ENCODE measurements at regions not wholly inside any gene's neighbourhood (a gene's known extent, or its start where the extent isn't known, plus 50 kb on each side); places are given as distances from the start of the nearest gene placed in this dataset.

GRCh38 chrX:39759526-39760224 is 338.1 kb downstream of the BCOR start:
- Histone ChIP-seq H3K27me3 (ENCODE audit: low read depth) (no peaks in the 10 kb centered on the region), H3K27ac (peak overlapping the region; percentile 46), H3K4me3 (no peak overlapping the region), H3K9me3 (no peaks in the 10 kb centered on the region), H3K4me1 (peaks cover 5% of the 10 kb centered on the region), H3K36me3 (no peaks in the 10 kb centered on the region)
- DNase-seq = peak; percentile 52
- intact Hi-C loops (cut with DNase I) = no loop called here
- no peak for TF ChIP-seq CTCF (IDR thresholded peaks at IDR 0.05)
- peak; percentile 63 to 75 for ATAC-seq

DNA sequence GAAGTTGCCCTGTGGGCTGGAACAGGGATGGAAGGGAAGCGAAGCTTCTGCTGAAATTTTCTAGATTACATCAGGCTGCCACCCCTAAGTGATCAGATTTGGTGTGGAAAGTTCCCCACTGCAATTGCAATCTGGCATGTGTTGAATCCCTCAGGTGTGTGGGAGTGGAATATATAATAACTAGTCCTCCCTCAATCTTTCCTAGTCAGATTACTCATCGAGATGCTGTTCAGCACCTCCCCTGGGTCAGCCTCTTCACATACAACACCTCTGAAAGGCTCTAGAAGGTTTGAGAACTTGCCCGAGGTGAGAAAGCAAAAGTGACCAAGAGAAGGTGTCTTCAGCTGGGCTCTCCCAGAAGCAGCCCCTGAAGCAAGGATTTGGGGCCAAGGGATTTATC is 336.8 kb downstream of the BCOR start:
- Histone ChIP-seq H3K9me3 (no peaks in the 10 kb centered on the region), H3K4me3 (no peak overlapping the region), H3K4me1 (peaks cover 5% of the 10 kb centered on the region), H3K27me3 (ENCODE audit: low read depth) (no peaks in the 10 kb centered on the region), H3K27ac (no peak overlapping the region), H3K36me3 (no peaks in the 10 kb centered on the region)
- DNase-seq (no peak), ATAC-seq (no peak)
- intact Hi-C loops (cut with DNase I) = no loop called here
- TF ChIP-seq CTCF (IDR thresholded peaks at IDR 0.05) = no peak

- ATAC-seq = no peak
- no peak for TF ChIP-seq CTCF (IDR thresholded peaks at IDR 0.05)
Observed at GRCh38 chrX:39762266-39762841, 335.4 kb downstream of the BCOR start.

DNA sequence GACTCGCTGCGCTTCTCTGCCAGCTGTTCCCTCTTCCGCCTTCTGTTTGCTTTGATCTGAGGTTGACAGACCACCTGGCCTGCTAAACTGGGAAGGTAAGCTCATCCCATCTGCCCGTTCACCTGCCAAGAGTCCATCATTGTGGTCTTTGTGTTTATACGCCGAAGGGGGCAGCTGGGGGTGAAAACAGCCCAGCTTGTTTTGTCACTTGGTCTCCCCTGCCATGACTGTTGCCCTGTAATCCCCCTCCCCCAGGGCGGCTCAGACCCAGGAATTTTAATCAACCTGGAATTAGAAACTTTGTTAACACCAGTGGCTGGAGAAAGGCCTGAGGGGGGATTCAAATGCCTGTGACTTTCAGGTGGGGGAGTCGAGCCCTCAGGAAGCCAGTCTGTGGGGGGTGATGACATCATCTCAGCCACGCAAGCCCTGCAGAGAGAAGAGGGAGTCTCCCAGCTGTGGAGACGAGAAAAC is 333.3 kb downstream of the BCOR start:
- ATAC-seq (no peak), DNase-seq (no peak)
- intact Hi-C loops (cut with DNase I) = no loop called here

More at GRCh38 chrX:39762266-39762841, 335.4 kb downstream of the BCOR start:
- Histone ChIP-seq H3K27me3 (ENCODE audit: low read depth) (no peaks in the 10 kb centered on the region), H3K36me3 (no peaks in the 10 kb centered on the region), H3K4me1 (peaks cover 5% of the 10 kb centered on the region), H3K9me3 (no peaks in the 10 kb centered on the region), H3K4me3 (no peak overlapping the region), H3K27ac (no peak overlapping the region)
- intact Hi-C loops (cut with DNase I) = no loop called here
- DNase-seq = no peak

DNA sequence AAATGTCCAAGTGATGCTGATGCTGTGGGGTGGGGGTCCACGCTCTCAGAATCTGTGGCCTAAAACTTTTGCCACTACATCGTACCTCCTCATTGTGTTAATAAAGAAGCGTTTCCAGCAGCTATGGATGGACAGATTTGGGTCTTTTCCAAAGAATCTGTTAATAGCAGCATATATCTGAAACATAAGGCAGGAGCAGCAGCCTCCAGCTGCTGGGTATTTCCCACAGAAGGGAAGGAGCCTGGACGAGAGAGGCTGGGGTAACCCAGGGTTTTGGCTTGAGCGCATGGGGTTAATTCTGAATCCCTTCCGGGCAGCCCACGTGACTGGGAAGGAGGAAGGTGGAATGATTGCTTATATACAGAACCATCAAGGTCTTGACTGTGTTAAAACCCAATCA is 332.4 kb downstream of the BCOR start:
- no peak for ATAC-seq
- H3K36me3 ChIP-seq = no peaks in the 10 kb centered on the region
- peaks cover 3% of the 10 kb centered on the region for H3K4me1 ChIP-seq
- H3K9me3 ChIP-seq = no peaks in the 10 kb centered on the region
- no peak overlapping the region for H3K27ac ChIP-seq
- no peak overlapping the region for H3K4me3 ChIP-seq
- no peak for DNase-seq
- intact Hi-C loops (cut with DNase I) = no loop called here
- no peaks in the 10 kb centered on the region for H3K27me3 ChIP-seq (ENCODE audit: low read depth)
- no peak for TF ChIP-seq CTCF (IDR thresholded peaks at IDR 0.05)

More for the DNA sequence above, 333.3 kb downstream of the BCOR start:
- H3K4me3 ChIP-seq = no peak overlapping the region
- H3K36me3 ChIP-seq = no peaks in the 10 kb centered on the region
- H3K4me1 ChIP-seq = peaks cover 5% of the 10 kb centered on the region
- no peaks in the 10 kb centered on the region for H3K9me3 ChIP-seq
- no peaks in the 10 kb centered on the region for H3K27me3 ChIP-seq (ENCODE audit: low read depth)
- no peak overlapping the region for H3K27ac ChIP-seq
- TF ChIP-seq CTCF (IDR thresholded peaks at IDR 0.05) = no peak

All from lower lobe of right lung (tissue), 2 donors.